ENCODE measurements at regions not wholly inside any gene's neighbourhood (a gene's known extent, or its start where the extent isn't known, plus 50 kb on each side); places are given as distances from the start of the nearest gene placed in this dataset.

DNA sequence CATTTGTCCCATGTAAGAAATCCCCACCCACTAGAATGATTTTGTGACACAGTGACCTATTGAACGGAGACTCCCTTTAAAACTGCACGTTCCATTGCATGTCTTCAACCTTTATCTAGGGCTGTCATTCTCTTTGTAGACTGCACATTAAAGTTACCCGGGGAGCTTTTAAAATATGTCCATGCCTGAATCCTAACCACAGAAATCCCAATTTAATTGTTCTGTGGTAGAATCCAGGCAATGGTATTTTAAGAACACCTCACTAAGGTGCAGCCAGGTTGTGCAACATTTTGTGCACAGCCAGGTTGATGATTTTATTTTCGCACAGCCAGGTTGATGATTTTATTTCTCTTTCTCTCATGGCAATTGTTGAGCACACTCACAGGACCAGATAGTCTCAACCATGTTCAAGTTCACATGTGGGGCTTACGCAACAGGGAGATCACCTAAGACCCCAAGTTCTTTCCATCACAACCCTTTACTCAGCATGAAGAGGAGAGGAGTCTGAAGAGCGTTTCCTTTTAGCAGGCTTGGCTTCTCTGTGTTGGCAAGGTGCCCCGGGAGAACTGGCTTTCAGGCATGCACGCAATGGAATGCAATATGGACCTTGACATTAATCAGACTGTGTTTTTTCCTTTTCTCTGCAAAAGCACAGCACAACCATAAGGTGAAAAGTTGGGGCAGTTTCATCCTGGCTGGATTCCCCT, 467.3 kb upstream of the ETAA1 start:
- DNase-seq (no peak), ATAC-seq (no peak)
- H3K36me3 ChIP-seq (ENCODE audit: control insufficient read depth in 2 of 3, insufficient read depth in 3 of 3, low read length in 3 of 3), result no peaks in the 10 kb centered on the region
- Mint-ChIP-seq H3K27me3 (no peaks in the 10 kb centered on the region), H3K36me3 (no peaks in the 10 kb centered on the region), H3K27ac (no peak overlapping the region), H3K4me1 (no peaks in the 10 kb centered on the region), H3K4me3 (no peak overlapping the region), H3K9me3 (peaks cover 0 to 5% (median 0%) of the 10 kb centered on the region in 11 donors)
- CTCF ChIA-PET, result no interaction called here
- no peaks in the 10 kb centered on the region for H3K27me3 ChIP-seq (ENCODE audit: control insufficient read depth in 2 of 2, insufficient read depth in 2 of 2, low read length in 2 of 2)
- no peak overlapping the region for H3K4me3 ChIP-seq (ENCODE audit: low read length)
- POLR2A ChIA-PET, result no interaction called here
- H3K4me1 ChIP-seq (ENCODE audit: control insufficient read depth in 2 of 2, insufficient read depth in 2 of 2, low read length in 2 of 2), result no peaks in the 10 kb centered on the region
- no peak overlapping the region for H3K27ac ChIP-seq (ENCODE audit: low read depth, low read length)
- intact Hi-C loops (cut with micrococcal nuclease), result no loop called here
- H3K9me3 ChIP-seq (ENCODE audit: control insufficient read depth in 2 of 3, low read length in 3 of 3), result no peaks in the 10 kb centered on the region

DNA sequence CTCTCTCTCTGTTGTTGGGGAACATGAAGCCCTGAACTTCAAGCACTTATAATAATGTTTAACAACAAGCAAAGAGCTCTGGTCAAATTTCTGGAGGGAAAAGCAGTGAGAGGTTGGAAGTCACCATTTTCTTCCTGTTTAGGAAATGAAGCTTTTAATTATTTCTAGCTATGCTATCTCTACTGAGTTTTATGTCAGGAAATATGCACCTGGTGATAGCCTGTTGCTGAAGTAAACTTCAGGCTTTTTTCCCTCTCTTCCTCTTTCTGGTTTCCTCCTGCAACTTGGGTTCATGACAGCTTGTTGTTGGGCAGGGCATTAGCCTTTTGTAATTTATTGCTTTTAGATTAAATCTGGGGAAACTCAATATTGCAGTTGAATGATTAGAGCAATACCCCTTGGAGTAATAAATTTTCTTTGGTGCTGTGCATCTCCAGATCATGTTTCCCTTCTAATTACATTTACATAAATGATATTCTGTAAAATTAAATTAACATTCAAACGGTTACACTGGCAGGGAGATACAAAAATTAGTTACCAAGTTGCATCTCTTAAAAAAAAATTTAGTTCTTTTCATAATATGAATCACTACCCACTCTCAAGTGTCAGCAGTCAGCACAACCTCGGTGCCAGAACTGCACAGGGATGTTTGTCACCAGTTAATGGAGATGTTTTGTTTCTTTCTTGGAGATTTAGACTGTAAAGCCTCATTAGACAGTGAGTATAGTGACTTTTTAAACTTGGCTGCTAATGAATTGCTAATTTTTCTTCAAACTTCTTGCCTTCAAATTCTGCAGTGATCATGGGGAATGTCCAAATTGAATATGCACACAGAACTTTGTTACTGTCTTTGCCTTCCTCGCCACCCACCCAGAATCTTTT, 466.6 kb upstream of the ETAA1 start:
- POLR2A ChIA-PET, result no interaction called here

DNA sequence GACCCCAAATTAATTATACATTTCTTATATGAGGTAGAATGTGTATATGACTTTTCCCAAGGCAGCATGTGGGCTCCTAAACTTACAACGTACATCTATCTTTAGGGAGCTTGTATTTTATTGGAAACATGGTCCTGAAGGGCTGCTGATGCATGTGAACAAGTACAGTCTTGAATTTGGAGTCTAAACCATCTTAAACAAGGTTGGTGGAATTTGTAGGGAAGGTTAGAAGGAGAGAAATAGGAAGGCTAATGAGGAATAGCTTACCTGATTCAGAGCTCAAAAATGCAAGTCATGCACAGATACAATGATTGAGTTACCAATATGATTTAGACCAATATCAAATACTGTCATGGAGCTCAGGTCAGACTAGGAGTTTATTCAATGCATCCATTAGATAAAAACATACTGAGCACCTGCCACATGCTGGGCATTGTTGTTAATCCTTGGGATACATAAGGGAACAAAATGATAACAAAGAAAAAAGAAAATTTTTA, 458.6 kb upstream of the ETAA1 start:
- ATAC-seq, result no peak
- peaks cover 0 to 7% (median 1%) of the 10 kb centered on the region in 11 donors for H3K9me3 Mint-ChIP-seq
- H3K27ac Mint-ChIP-seq, result no peak overlapping the region
- H3K27me3 Mint-ChIP-seq, result no peaks in the 10 kb centered on the region
- H3K4me3 ChIP-seq (ENCODE audit: low read length), result no peak overlapping the region
- no peaks in the 10 kb centered on the region for H3K4me1 ChIP-seq (ENCODE audit: control insufficient read depth in 2 of 2, insufficient read depth in 2 of 2, low read length in 2 of 2)
- POLR2A ChIA-PET, result no interaction called here
- no peak overlapping the region for H3K27ac ChIP-seq (ENCODE audit: low read depth, low read length)
- CTCF ChIA-PET, result interaction anchor here (0.6 kb wide), 1 partner anchor 123 kb away, joined by 3 read pairs; no protein-coding TSS in a partner anchor
- intact Hi-C loops (cut with micrococcal nuclease), result no loop called here
- no peak for DNase-seq
- no peaks in the 10 kb centered on the region for H3K36me3 ChIP-seq (ENCODE audit: control insufficient read depth in 2 of 3, insufficient read depth in 3 of 3, low read length in 3 of 3)
- no peaks in the 10 kb centered on the region for H3K4me1 Mint-ChIP-seq
- H3K4me3 Mint-ChIP-seq, result no peak overlapping the region
- no peaks in the 10 kb centered on the region for H3K36me3 Mint-ChIP-seq
- no peaks in the 10 kb centered on the region for H3K27me3 ChIP-seq (ENCODE audit: control insufficient read depth in 2 of 2, insufficient read depth in 2 of 2, low read length in 2 of 2)
- no peaks in the 10 kb centered on the region for H3K9me3 ChIP-seq (ENCODE audit: control insufficient read depth in 2 of 3, low read length in 3 of 3)

More for the DNA sequence above, 466.6 kb upstream of the ETAA1 start:
- H3K27me3 Mint-ChIP-seq, result no peaks in the 10 kb centered on the region
- H3K27ac Mint-ChIP-seq, result no peak overlapping the region
- intact Hi-C loops (cut with micrococcal nuclease), result no loop called here
- H3K4me3 Mint-ChIP-seq, result no peak overlapping the region
- no peaks in the 10 kb centered on the region for H3K4me1 Mint-ChIP-seq
- no peak for DNase-seq
- H3K4me1 ChIP-seq (ENCODE audit: control insufficient read depth in 2 of 2, insufficient read depth in 2 of 2, low read length in 2 of 2), result no peaks in the 10 kb centered on the region
- H3K36me3 Mint-ChIP-seq, result no peaks in the 10 kb centered on the region
- no peak for ATAC-seq
- H3K27me3 ChIP-seq (ENCODE audit: control insufficient read depth in 2 of 2, insufficient read depth in 2 of 2, low read length in 2 of 2), result no peaks in the 10 kb centered on the region
- peaks cover 0 to 5% (median 0%) of the 10 kb centered on the region in 11 donors for H3K9me3 Mint-ChIP-seq
- H3K27ac ChIP-seq (ENCODE audit: low read depth, low read length), result no peak overlapping the region
- H3K4me3 ChIP-seq (ENCODE audit: low read length), result no peak overlapping the region
- CTCF ChIA-PET, result no interaction called here
- no peaks in the 10 kb centered on the region for H3K36me3 ChIP-seq (ENCODE audit: control insufficient read depth in 2 of 3, insufficient read depth in 3 of 3, low read length in 3 of 3)
- no peaks in the 10 kb centered on the region for H3K9me3 ChIP-seq (ENCODE audit: control insufficient read depth in 2 of 3, low read length in 3 of 3)

DNA sequence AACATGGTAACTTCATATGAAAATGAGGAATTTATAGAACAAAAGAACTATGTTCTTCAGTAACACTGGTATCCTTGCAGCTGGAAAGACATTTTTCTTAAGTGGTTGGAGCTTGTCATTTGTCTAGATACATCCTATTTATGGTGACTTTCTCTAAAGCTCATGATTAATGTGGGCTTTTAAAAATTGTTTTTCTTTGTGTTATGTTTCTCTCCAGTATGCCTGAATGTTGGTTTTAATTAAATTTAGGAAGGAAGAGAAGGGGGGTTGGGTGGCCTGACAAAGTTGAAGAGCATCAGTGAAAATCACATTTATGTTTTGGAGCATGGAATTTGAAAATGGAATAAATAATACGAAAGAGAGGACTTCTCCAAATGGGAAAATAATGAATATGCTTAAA, 457.1 kb upstream of the ETAA1 start:
- no peaks in the 10 kb centered on the region for H3K9me3 ChIP-seq (ENCODE audit: control insufficient read depth in 2 of 3, low read length in 3 of 3)
- ChIA-PET POLR2A (no interaction called here), CTCF (no interaction called here)
- no peaks in the 10 kb centered on the region for H3K27me3 ChIP-seq (ENCODE audit: control insufficient read depth in 2 of 2, insufficient read depth in 2 of 2, low read length in 2 of 2)
- no peak overlapping the region for H3K27ac ChIP-seq (ENCODE audit: low read depth, low read length)
- Mint-ChIP-seq H3K27ac (no peak overlapping the region), H3K4me3 (no peak overlapping the region), H3K36me3 (no peaks in the 10 kb centered on the region), H3K9me3 (peaks cover 0 to 7% (median 2%) of the 10 kb centered on the region in 11 donors), H3K27me3 (no peaks in the 10 kb centered on the region), H3K4me1 (no peaks in the 10 kb centered on the region)
- H3K4me3 ChIP-seq (ENCODE audit: low read length), result no peak overlapping the region
- DNase-seq, result no peak
- ATAC-seq, result no peak
- no peaks in the 10 kb centered on the region for H3K36me3 ChIP-seq (ENCODE audit: control insufficient read depth in 2 of 3, insufficient read depth in 3 of 3, low read length in 3 of 3)
- intact Hi-C loops (cut with micrococcal nuclease), result no loop called here
- no peaks in the 10 kb centered on the region for H3K4me1 ChIP-seq (ENCODE audit: control insufficient read depth in 2 of 2, insufficient read depth in 2 of 2, low read length in 2 of 2)

DNA sequence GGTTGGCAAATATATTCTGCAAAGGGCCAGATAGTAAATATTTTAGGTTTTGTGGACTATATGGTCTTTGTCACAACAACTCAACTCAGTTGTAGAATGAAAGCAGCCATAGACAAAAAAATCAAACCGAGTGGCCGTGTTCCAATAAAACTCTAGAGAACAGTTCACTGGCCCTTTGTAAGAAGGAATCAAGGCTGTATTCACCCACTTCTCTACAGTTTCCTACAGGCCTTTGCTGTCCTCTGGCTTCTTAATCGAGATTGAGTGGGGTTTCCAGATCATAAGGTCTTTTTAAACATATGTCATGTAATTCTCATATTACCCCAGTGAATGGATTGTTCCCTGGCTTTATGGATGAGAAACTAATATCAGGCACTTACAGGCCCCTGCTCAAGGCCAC, 448.9 kb upstream of the ETAA1 start:
- Mint-ChIP-seq H3K27ac (no peak overlapping the region), H3K4me1 (no peaks in the 10 kb centered on the region), H3K27me3 (peaks cover 0 to 3% (median 0%) of the 10 kb centered on the region in 5 donors), H3K4me3 (no peak overlapping the region), H3K36me3 (no peaks in the 10 kb centered on the region), H3K9me3 (peaks cover 0 to 4% (median 0%) of the 10 kb centered on the region in 11 donors)
- Histone ChIP-seq H3K27me3 (ENCODE audit: control insufficient read depth in 2 of 2, insufficient read depth in 2 of 2, low read length in 2 of 2) (no peaks in the 10 kb centered on the region), H3K9me3 (ENCODE audit: control insufficient read depth in 2 of 3, low read length in 3 of 3) (no peaks in the 10 kb centered on the region), H3K4me3 (ENCODE audit: low read length) (no peak overlapping the region), H3K4me1 (ENCODE audit: control insufficient read depth in 2 of 2, insufficient read depth in 2 of 2, low read length in 2 of 2) (no peaks in the 10 kb centered on the region), H3K36me3 (ENCODE audit: control insufficient read depth in 2 of 3, insufficient read depth in 3 of 3, low read length in 3 of 3) (no peaks in the 10 kb centered on the region), H3K27ac (ENCODE audit: low read depth, low read length) (no peak overlapping the region)
- CTCF ChIA-PET, result no interaction called here
- ATAC-seq (no peak), DNase-seq (no peak)
- intact Hi-C loops (cut with micrococcal nuclease), result no loop called here
- POLR2A ChIA-PET, result no interaction called here

DNA sequence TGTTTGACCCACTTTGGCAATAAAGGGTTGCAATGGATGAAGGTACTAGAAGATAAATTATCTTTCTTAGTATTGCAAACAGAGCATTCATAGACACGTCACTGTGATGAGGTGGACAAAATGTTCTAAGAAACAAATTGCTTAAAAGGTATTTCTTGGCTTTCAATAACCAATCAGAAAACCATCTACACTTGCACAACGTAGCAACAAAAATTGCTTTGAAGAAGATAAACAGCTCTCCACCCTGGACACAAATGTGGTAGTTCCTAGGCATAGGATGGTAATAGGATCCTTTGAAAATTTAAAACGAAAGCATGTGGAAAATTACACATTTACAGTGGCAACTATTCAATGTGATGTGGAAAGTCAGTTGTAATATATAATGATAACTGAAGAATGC, 439.9 kb upstream of the ETAA1 start:
- Mint-ChIP-seq H3K9me3 (peaks cover 0 to 6% (median 0%) of the 10 kb centered on the region in 11 donors), H3K4me1 (no peaks in the 10 kb centered on the region), H3K36me3 (no peaks in the 10 kb centered on the region), H3K27ac (no peak overlapping the region), H3K4me3 (no peak overlapping the region), H3K27me3 (peaks cover 0 to 8% (median 0%) of the 10 kb centered on the region in 5 donors)
- ATAC-seq (no peak), DNase-seq (no peak)
- no peak overlapping the region for H3K27ac ChIP-seq (ENCODE audit: low read depth, low read length)
- no peaks in the 10 kb centered on the region for H3K4me1 ChIP-seq (ENCODE audit: control insufficient read depth in 2 of 2, insufficient read depth in 2 of 2, low read length in 2 of 2)
- no peaks in the 10 kb centered on the region for H3K36me3 ChIP-seq (ENCODE audit: control insufficient read depth in 2 of 3, insufficient read depth in 3 of 3, low read length in 3 of 3)
- H3K9me3 ChIP-seq (ENCODE audit: control insufficient read depth in 2 of 3, low read length in 3 of 3), result no peaks in the 10 kb centered on the region
- no peaks in the 10 kb centered on the region for H3K27me3 ChIP-seq (ENCODE audit: control insufficient read depth in 2 of 2, insufficient read depth in 2 of 2, low read length in 2 of 2)
- H3K4me3 ChIP-seq (ENCODE audit: low read length), result no peak overlapping the region
- intact Hi-C loops (cut with micrococcal nuclease), result no loop called here
- ChIA-PET POLR2A (no interaction called here), CTCF (no interaction called here)
